ENCODE measurements at regions not wholly inside any gene's neighbourhood (a gene's known extent, or its start where the extent isn't known, plus 50 kb on each side); places are given as distances from the start of the nearest gene placed in this dataset.
"Not testable (repeated sequence)": the region's sequence is repeated elsewhere in the genome, so short reads cannot be mapped to it uniquely, and the experiment has no call there.

- intact Hi-C loops (cut with DNase I, micrococcal nuclease), result no loop called here
- DNase-seq (no peak), ATAC-seq (no peak)
- Mint-ChIP-seq H3K27me3 (no peaks in the 10 kb centered on the region), H3K27ac (no peak overlapping the region), H3K36me3 (ENCODE audit: low read depth) (no peaks in the 10 kb centered on the region), H3K9me3 (ENCODE audit: low read depth) (peaks cover 3% of the 10 kb centered on the region), H3K4me3 (no peak overlapping the region), H3K4me1 (peaks cover 13% of the 10 kb centered on the region)
- ChIA-PET POLR2A (no interaction called here), CTCF (interaction anchor here (2.9 kb wide), 1 partner anchor 13 kb away, joined by 9 read pairs; no protein-coding TSS in a partner anchor)
Observed at GRCh38 chr20:2220298-2220697, 75.5 kb upstream of the TGM3 start.

- ChIA-PET POLR2A (no interaction called here), CTCF (interaction anchor here (0.7 kb wide), 1 partner anchor 303 kb away, joined by 3 read pairs; no protein-coding TSS in a partner anchor)
- no peak overlapping the region for H3K4me3 Mint-ChIP-seq
- no peaks in the 10 kb centered on the region for H3K27me3 Mint-ChIP-seq
- H3K4me1 Mint-ChIP-seq, result peaks cover 13% of the 10 kb centered on the region
- H3K9me3 Mint-ChIP-seq (ENCODE audit: low read depth), result peaks cover 3% of the 10 kb centered on the region
- DNase-seq (no peak), ATAC-seq (no peak)
- intact Hi-C loops (cut with DNase I, micrococcal nuclease), result no loop called here
- H3K27ac Mint-ChIP-seq, result no peak overlapping the region
- no peaks in the 10 kb centered on the region for H3K36me3 Mint-ChIP-seq (ENCODE audit: low read depth)
Observed at GRCh38 chr20:2221921-2222320, 73.9 kb upstream of the TGM3 start.

GRCh38 chr20:2223558-2224367 is 72.0 kb upstream of the TGM3 start:
- no peak for ATAC-seq
- H3K27me3 Mint-ChIP-seq, result no peaks in the 10 kb centered on the region
- H3K36me3 Mint-ChIP-seq (ENCODE audit: low read depth), result no peaks in the 10 kb centered on the region
- intact Hi-C loops (cut with DNase I, micrococcal nuclease), result no loop called here
- H3K4me1 Mint-ChIP-seq, result peaks cover 4% of the 10 kb centered on the region
- ChIA-PET CTCF (interaction anchor here (0.6 kb wide), 1 partner anchor 81 kb away, joined by 3 read pairs; no protein-coding TSS in a partner anchor), POLR2A (no interaction called here)
- H3K27ac Mint-ChIP-seq, result no peak overlapping the region
- H3K9me3 Mint-ChIP-seq (ENCODE audit: low read depth), result peaks cover 3% of the 10 kb centered on the region
- H3K4me3 Mint-ChIP-seq, result no peak overlapping the region
- DNase-seq, result no peak

GRCh38 chr20:2224368-2224639 is 71.5 kb upstream of the TGM3 start:
- no peak for DNase-seq
- CTCF ChIA-PET, result no interaction called here
- intact Hi-C loops (cut with DNase I, micrococcal nuclease), result no loop called here
- ATAC-seq, result no peak
- Mint-ChIP-seq H3K9me3 (ENCODE audit: low read depth) (peaks cover 3% of the 10 kb centered on the region), H3K4me1 (no peaks in the 10 kb centered on the region), H3K27me3 (no peaks in the 10 kb centered on the region), H3K27ac (no peak overlapping the region), H3K4me3 (no peak overlapping the region), H3K36me3 (ENCODE audit: low read depth) (no peaks in the 10 kb centered on the region)
- POLR2A ChIA-PET, result no interaction called here

GRCh38 chr20:2227285-2227684 is 68.5 kb upstream of the TGM3 start:
- H3K36me3 Mint-ChIP-seq (ENCODE audit: low read depth); H3K4me3 Mint-ChIP-seq; POLR2A ChIA-PET; DNase-seq; H3K9me3 Mint-ChIP-seq (ENCODE audit: low read depth); H3K4me1 Mint-ChIP-seq; ATAC-seq; intact Hi-C loops (cut with DNase I, micrococcal nuclease); H3K27ac Mint-ChIP-seq; H3K27me3 Mint-ChIP-seq: not testable (repeated sequence)
- CTCF ChIA-PET, result interaction anchor here (0.7 to 1.4 kb wide), 2 partner anchors 19 to 272 kb away, joined by 3 to 4 read pairs; no protein-coding TSS in a partner anchor

GRCh38 chr20:2227861-2228260 is 67.9 kb upstream of the TGM3 start:
- DNase-seq (no peak), ATAC-seq (no peak)
- Mint-ChIP-seq H3K27ac (no peak overlapping the region), H3K4me3 (no peak overlapping the region), H3K36me3 (ENCODE audit: low read depth) (no peaks in the 10 kb centered on the region), H3K9me3 (ENCODE audit: low read depth) (no peaks in the 10 kb centered on the region), H3K4me1 (no peaks in the 10 kb centered on the region), H3K27me3 (no peaks in the 10 kb centered on the region)
- ChIA-PET POLR2A (no interaction called here), CTCF (no interaction called here)
- intact Hi-C loops (cut with DNase I, micrococcal nuclease), result no loop called here

- Mint-ChIP-seq H3K4me1 (no peaks in the 10 kb centered on the region), H3K9me3 (ENCODE audit: low read depth) (no peaks in the 10 kb centered on the region), H3K4me3 (no peak overlapping the region), H3K27ac (no peak overlapping the region), H3K27me3 (no peaks in the 10 kb centered on the region), H3K36me3 (ENCODE audit: low read depth) (no peaks in the 10 kb centered on the region)
- DNase-seq, result no peak
- ChIA-PET CTCF (no interaction called here), POLR2A (no interaction called here)
- intact Hi-C loops (cut with DNase I, micrococcal nuclease), result no loop called here
- ATAC-seq, result no peak
Observed at GRCh38 chr20:2228926-2229325, 66.9 kb upstream of the TGM3 start.

- H3K4me3 Mint-ChIP-seq, result no peak overlapping the region
- POLR2A ChIA-PET, result no interaction called here
- no peaks in the 10 kb centered on the region for H3K36me3 Mint-ChIP-seq (ENCODE audit: low read depth)
- no peaks in the 10 kb centered on the region for H3K4me1 Mint-ChIP-seq
- ATAC-seq (no peak), DNase-seq (no peak)
- no peak overlapping the region for H3K27ac Mint-ChIP-seq
- H3K27me3 Mint-ChIP-seq, result no peaks in the 10 kb centered on the region
- intact Hi-C loops (cut with DNase I, micrococcal nuclease), result no loop called here
- CTCF ChIA-PET, result no interaction called here
- H3K9me3 Mint-ChIP-seq (ENCODE audit: low read depth), result no peaks in the 10 kb centered on the region
Observed at GRCh38 chr20:2230726-2231488, 64.9 kb upstream of the TGM3 start.

GRCh38 chr20:2231701-2232100 is 64.1 kb upstream of the TGM3 start:
- Mint-ChIP-seq H3K27me3 (no peaks in the 10 kb centered on the region), H3K36me3 (ENCODE audit: low read depth) (no peaks in the 10 kb centered on the region), H3K9me3 (ENCODE audit: low read depth) (no peaks in the 10 kb centered on the region), H3K4me3 (no peak overlapping the region), H3K27ac (no peak overlapping the region), H3K4me1 (no peaks in the 10 kb centered on the region)
- ATAC-seq (no peak), DNase-seq (no peak)
- CTCF ChIA-PET, result no interaction called here
- intact Hi-C loops (cut with DNase I, micrococcal nuclease), result no loop called here
- POLR2A ChIA-PET, result no interaction called here

- H3K4me1 Mint-ChIP-seq, result no peaks in the 10 kb centered on the region
- CTCF ChIA-PET, result no interaction called here
- H3K9me3 Mint-ChIP-seq (ENCODE audit: low read depth), result no peaks in the 10 kb centered on the region
- peaks cover 2% of the 10 kb centered on the region for H3K27me3 Mint-ChIP-seq
- intact Hi-C loops (cut with DNase I, micrococcal nuclease), result no loop called here
- no peaks in the 10 kb centered on the region for H3K36me3 Mint-ChIP-seq (ENCODE audit: low read depth)
- ATAC-seq (no peak), DNase-seq (no peak)
- no peak overlapping the region for H3K4me3 Mint-ChIP-seq
- POLR2A ChIA-PET, result no interaction called here
- no peak overlapping the region for H3K27ac Mint-ChIP-seq
Observed at GRCh38 chr20:2234598-2235191, 61.1 kb upstream of the TGM3 start.

GRCh38 chr20:2236256-2236655 is 59.5 kb upstream of the TGM3 start:
- no peak for DNase-seq
- CTCF ChIA-PET, result interaction anchor here (0.7 to 1.7 kb wide), 4 partner anchors 11 to 156 kb away, joined by 3 to 11 read pairs (median 4); no protein-coding TSS in a partner anchor
- no peaks in the 10 kb centered on the region for H3K4me1 Mint-ChIP-seq
- POLR2A ChIA-PET, result interaction anchor here (0.6 kb wide), 2 partner anchors 63 to 307 kb away, joined by 4 to 10 read pairs; no protein-coding TSS in a partner anchor
- no peaks in the 10 kb centered on the region for H3K9me3 Mint-ChIP-seq (ENCODE audit: low read depth)
- peaks cover 2% of the 10 kb centered on the region for H3K27me3 Mint-ChIP-seq
- H3K36me3 Mint-ChIP-seq (ENCODE audit: low read depth), result no peaks in the 10 kb centered on the region
- intact Hi-C loops (cut with DNase I, micrococcal nuclease), result no loop called here
- H3K27ac Mint-ChIP-seq, result no peak overlapping the region
- H3K4me3 Mint-ChIP-seq, result no peak overlapping the region
- no peak for ATAC-seq

- POLR2A ChIA-PET, result no interaction called here
- Mint-ChIP-seq H3K27ac (no peak overlapping the region), H3K4me3 (no peak overlapping the region)
Observed at GRCh38 chr20:2237059-2237458, 58.7 kb upstream of the TGM3 start.

More at GRCh38 chr20:2237059-2237458, 58.7 kb upstream of the TGM3 start:
- DNase-seq (no peak), ATAC-seq (no peak)
- H3K4me1 Mint-ChIP-seq, result no peaks in the 10 kb centered on the region
- intact Hi-C loops (cut with DNase I, micrococcal nuclease), result no loop called here
- CTCF ChIA-PET, result interaction anchor here (1.2 to 1.7 kb wide), 3 partner anchors 10 to 30 kb away, joined by 3 to 11 read pairs (median 5); no protein-coding TSS in a partner anchor
- no peaks in the 10 kb centered on the region for H3K9me3 Mint-ChIP-seq (ENCODE audit: low read depth)
- H3K27me3 Mint-ChIP-seq, result peaks cover 2% of the 10 kb centered on the region
- no peaks in the 10 kb centered on the region for H3K36me3 Mint-ChIP-seq (ENCODE audit: low read depth)
